ENCODE measurements at regions not wholly inside any gene's neighbourhood (a gene's known extent, or its start where the extent isn't known, plus 50 kb on each side); places are given as distances from the start of the nearest gene placed in this dataset.

- no peak for DNase-seq (ENCODE audit: low read depth)
Measured at GRCh38 chr9:129341171-129341986, 163.3 kb upstream of the IER5L start.

- no peak for DNase-seq (ENCODE audit: low read depth)
Measured at GRCh38 chr9:129340427-129341170, 162.5 kb upstream of the IER5L start.

- DNase-seq (ENCODE audit: low read depth), result no peak
Measured at GRCh38 chr9:129339539-129340157, 161.6 kb upstream of the IER5L start.

- no peak for DNase-seq (ENCODE audit: low read depth)
Measured at GRCh38 chr9:129338724-129339430, 160.8 kb upstream of the IER5L start.

- DNase-seq (ENCODE audit: low read depth), result no peak
Measured at GRCh38 chr9:129337336-129338140, 159.5 kb upstream of the IER5L start.

GRCh38 chr9:129336601-129337331 is 158.7 kb upstream of the IER5L start:
- DNase-seq (ENCODE audit: low read depth), result peak; percentile 10

- no peak for DNase-seq (ENCODE audit: low read depth)
Measured at GRCh38 chr9:129336130-129336528, 158.1 kb upstream of the IER5L start.

- no peak for DNase-seq (ENCODE audit: low read depth)
Measured at GRCh38 chr9:129335464-129336129, 157.5 kb upstream of the IER5L start.

- DNase-seq (ENCODE audit: low read depth), result no peak
Measured at GRCh38 chr9:129334105-129334935, 156.3 kb upstream of the IER5L start.

GRCh38 chr9:129333617-129334104 is 155.6 kb upstream of the IER5L start:
- DNase-seq (ENCODE audit: low read depth), result no peak

GRCh38 chr9:129332581-129332980 is 154.5 kb upstream of the IER5L start:
- DNase-seq (ENCODE audit: low read depth), result no peak

- no peak for DNase-seq (ENCODE audit: low read depth)
Measured at GRCh38 chr9:129331772-129332500, 153.9 kb upstream of the IER5L start.

- DNase-seq (ENCODE audit: low read depth), result no peak
Measured at GRCh38 chr9:129331493-129331765, 153.4 kb upstream of the IER5L start.

GRCh38 chr9:129330711-129331492 is 152.8 kb upstream of the IER5L start:
- DNase-seq (ENCODE audit: low read depth), result no peak

- DNase-seq (ENCODE audit: low read depth), result no peak
Measured at GRCh38 chr9:129328355-129329042, 150.4 kb upstream of the IER5L start.

- no peak for DNase-seq (ENCODE audit: low read depth)
Measured at GRCh38 chr9:129327552-129328328, 149.7 kb upstream of the IER5L start.

All from activated T-helper 9 cell treated with anti-CD3 and anti-CD28 coated beads, Interleukin-2, amount 50 U/mL, for 16 hours (primary cell).